ENCODE measurements at regions not wholly inside any gene's neighbourhood (a gene's known extent, or its start where the extent isn't known, plus 50 kb on each side); places are given as distances from the start of the nearest gene placed in this dataset.

DNA sequence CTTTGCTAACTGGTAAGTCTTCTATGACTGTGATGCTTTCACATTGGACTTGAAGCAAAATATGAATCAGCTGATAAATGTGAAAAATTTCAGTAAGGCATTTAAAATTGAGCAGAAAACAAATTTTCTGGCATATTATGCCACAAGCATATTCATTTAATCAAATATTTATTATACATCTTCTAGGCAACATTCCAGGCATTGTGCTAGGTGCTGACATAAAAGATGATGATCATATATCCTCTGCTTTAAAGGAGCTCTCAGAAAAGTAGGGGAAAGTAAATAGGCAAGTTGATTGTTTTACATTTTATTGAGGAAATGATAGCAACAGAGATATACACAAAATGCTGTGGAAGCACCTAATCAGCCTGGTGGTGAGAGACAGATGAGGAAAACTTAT, 248.9 kb downstream of the SLC16A7 start:
- H3K4me1 Mint-ChIP-seq, result no peaks in the 10 kb centered on the region
- H4K20me1 ChIP-seq (ENCODE audit: insufficient read depth, low read length), result no peaks in the 10 kb centered on the region
- H3K27me3 Mint-ChIP-seq (ENCODE audit: low read depth in 3 of 3), result peaks cover 0 to 2% (median 0%) of the 10 kb centered on the region in 3 donors
- intact Hi-C loops (cut with micrococcal nuclease), result no loop called here
- H3K4me3 ChIP-seq (replicated peaks in 1 of 3; ENCODE audit: low read depth in 2 of 3, low read length in 3 of 3), result no peak overlapping the region
- peaks cover 0 to 8% (median 0%) of the 10 kb centered on the region in 7 donors for H3K9me3 Mint-ChIP-seq
- TF ChIP-seq, protein P1, sequence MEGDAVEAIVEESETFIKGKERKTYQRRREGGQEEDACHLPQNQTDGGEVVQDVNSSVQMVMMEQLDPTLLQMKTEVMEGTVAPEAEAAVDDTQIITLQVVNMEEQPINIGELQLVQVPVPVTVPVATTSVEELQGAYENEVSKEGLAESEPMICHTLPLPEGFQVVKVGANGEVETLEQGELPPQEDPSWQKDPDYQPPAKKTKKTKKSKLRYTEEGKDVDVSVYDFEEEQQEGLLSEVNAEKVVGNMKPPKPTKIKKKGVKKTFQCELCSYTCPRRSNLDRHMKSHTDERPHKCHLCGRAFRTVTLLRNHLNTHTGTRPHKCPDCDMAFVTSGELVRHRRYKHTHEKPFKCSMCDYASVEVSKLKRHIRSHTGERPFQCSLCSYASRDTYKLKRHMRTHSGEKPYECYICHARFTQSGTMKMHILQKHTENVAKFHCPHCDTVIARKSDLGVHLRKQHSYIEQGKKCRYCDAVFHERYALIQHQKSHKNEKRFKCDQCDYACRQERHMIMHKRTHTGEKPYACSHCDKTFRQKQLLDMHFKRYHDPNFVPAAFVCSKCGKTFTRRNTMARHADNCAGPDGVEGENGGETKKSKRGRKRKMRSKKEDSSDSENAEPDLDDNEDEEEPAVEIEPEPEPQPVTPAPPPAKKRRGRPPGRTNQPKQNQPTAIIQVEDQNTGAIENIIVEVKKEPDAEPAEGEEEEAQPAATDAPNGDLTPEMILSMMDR (IDR thresholded peaks at IDR 0.05), result no peak
- H3K36me3 Mint-ChIP-seq, result no peaks in the 10 kb centered on the region
- no peaks in the 10 kb centered on the region for H3K36me3 ChIP-seq (replicated peaks in 1 of 2; ENCODE audit: control insufficient read depth in 1 of 2, insufficient read depth in 2 of 2, low read length in 2 of 2)
- no peak overlapping the region for H3K4me3 Mint-ChIP-seq
- no peaks in the 10 kb centered on the region for H3K27me3 ChIP-seq (ENCODE audit: control insufficient read depth in 2 of 2, insufficient read depth in 2 of 2, low read length in 2 of 2)
- H3K9me3 ChIP-seq (replicated peaks in 1 of 2; ENCODE audit: control insufficient read depth in 1 of 2, insufficient read depth in 1 of 2, low read length in 2 of 2), result no peaks in the 10 kb centered on the region
- H3K4me2 ChIP-seq (replicated peaks; ENCODE audit: extremely low read depth, low read length, poor library complexity, severe bottlenecking), result no peak overlapping the region
- no peak overlapping the region for H3K9ac ChIP-seq (ENCODE audit: insufficient read depth, low read length, poor library complexity, severe bottlenecking)
- H3K79me2 ChIP-seq (ENCODE audit: insufficient read depth, low read length), result no peaks in the 10 kb centered on the region
- H2AFZ ChIP-seq (ENCODE audit: insufficient read depth, low read depth, low read length, poor library complexity, severe bottlenecking), result no peak overlapping the region
- no peak overlapping the region for H3K27ac ChIP-seq (ENCODE audit: low read depth in 1 of 2, low read length in 2 of 2)
- H3K4me1 ChIP-seq (ENCODE audit: control insufficient read depth in 1 of 2, insufficient read depth in 2 of 2, low read length in 2 of 2), result no peaks in the 10 kb centered on the region
- no peak for DNase-seq
- H3K27ac Mint-ChIP-seq, result no peak overlapping the region

- TF ChIP-seq, protein P1 (IDR thresholded peaks at IDR 0.05), result no peak
- H3K9me3 Mint-ChIP-seq, result peaks cover 0 to 8% (median 2%) of the 10 kb centered on the region in 7 donors
- no peaks in the 10 kb centered on the region for H3K36me3 ChIP-seq (replicated peaks in 1 of 2; ENCODE audit: control insufficient read depth in 1 of 2, insufficient read depth in 2 of 2, low read length in 2 of 2)
- no peaks in the 10 kb centered on the region for H4K20me1 ChIP-seq (ENCODE audit: insufficient read depth, low read length)
- no peak for DNase-seq
- H3K27me3 ChIP-seq (ENCODE audit: control insufficient read depth in 2 of 2, insufficient read depth in 2 of 2, low read length in 2 of 2), result no peaks in the 10 kb centered on the region
- intact Hi-C loops (cut with micrococcal nuclease), result no loop called here
- H3K27me3 Mint-ChIP-seq (ENCODE audit: low read depth in 3 of 3), result peaks cover 0 to 3% (median 0%) of the 10 kb centered on the region in 3 donors
- H3K9me3 ChIP-seq (replicated peaks in 1 of 2; ENCODE audit: control insufficient read depth in 1 of 2, insufficient read depth in 1 of 2, low read length in 2 of 2), result no peaks in the 10 kb centered on the region
- no peak overlapping the region for H3K9ac ChIP-seq (ENCODE audit: insufficient read depth, low read length, poor library complexity, severe bottlenecking)
- H3K27ac ChIP-seq (ENCODE audit: low read depth in 1 of 2, low read length in 2 of 2), result no peak overlapping the region
- H3K4me2 ChIP-seq (replicated peaks; ENCODE audit: extremely low read depth, low read length, poor library complexity, severe bottlenecking), result no peak overlapping the region
- WGBS (ENCODE audit: insufficient coverage), result 100% methylated on average over 1 of the region's 1 CpG
- H3K36me3 Mint-ChIP-seq, result no peaks in the 10 kb centered on the region
- H3K79me2 ChIP-seq (ENCODE audit: insufficient read depth, low read length), result no peaks in the 10 kb centered on the region
- no peak overlapping the region for H2AFZ ChIP-seq (ENCODE audit: insufficient read depth, low read depth, low read length, poor library complexity, severe bottlenecking)
- no peaks in the 10 kb centered on the region for H3K4me1 ChIP-seq (ENCODE audit: control insufficient read depth in 1 of 2, insufficient read depth in 2 of 2, low read length in 2 of 2)
- no peak overlapping the region for H3K4me3 Mint-ChIP-seq
- no peaks in the 10 kb centered on the region for H3K4me1 Mint-ChIP-seq
- H3K4me3 ChIP-seq (replicated peaks in 1 of 3; ENCODE audit: low read depth in 2 of 3, low read length in 3 of 3), result no peak overlapping the region
- peak overlapping the region in 1 of 7 donors; percentile 30 for H3K27ac Mint-ChIP-seq
Observed at GRCh38 chr12:59845293-59845692, 249.5 kb downstream of the SLC16A7 start.

Data from CD14-positive monocyte (primary cell).